Transverse colon (tissue), 4 donors: ENCODE measurements at regions not wholly inside any gene's neighbourhood (a gene's known extent, or its start where the extent isn't known, plus 50 kb on each side); places are given as distances from the start of the nearest gene placed in this dataset.
"Not testable (repeated sequence)": the region's sequence is repeated elsewhere in the genome, so short reads cannot be mapped to it uniquely, and the experiment has no call there.

Experiments
- DNase-seq: peaks from one replicate; pipeline ENCODE4 v3.0.0-alpha.2; 2019
- H3K27ac ChIP-seq, 4 donors: fragments of 200-600 bp; sonication (generic); 2 replicates each; pipeline ENCODE4 v1.5.1; 2016 to 2018; ENCODE audit warnings: inconsistent platforms in 4 of 4
- H3K27me3 ChIP-seq: fragments of 200-600 bp; sonication (generic); 2 replicates; pipeline ENCODE4 v1.5.1; 2017; ENCODE audit warnings: inconsistent platforms
- H3K36me3 ChIP-seq, 4 donors: fragments of 200-600 bp; sonication (generic); 2 replicates each; pipeline ENCODE4 v1.5.1; 2017 to 2019; ENCODE audit warnings: inconsistent platforms in 4 of 4
- H3K4me1 ChIP-seq, 4 donors: fragments of 200-600 bp; sonication (generic); 2 replicates each; pipeline ENCODE4 v1.5.1; 2017 to 2020; ENCODE audit warnings: inconsistent platforms in 4 of 4
- H3K4me3 ChIP-seq, 4 donors: fragments of 200-600 bp; sonication (generic); 1 replicate in 1 of 4; 2 replicates in 3 of 4; pipeline versions ENCODE4 v1.5.1 to v1.6.1; 2017 to 2019; ENCODE audit warnings: inconsistent platforms in 4 of 4
- H3K9me3 ChIP-seq, 2 donors: fragments of 200-600 bp; sonication (generic); 2 replicates each; pipeline ENCODE4 v1.5.1; 2017 to 2019; ENCODE audit warnings: inconsistent platforms in 2 of 2
- CTCF ChIP-seq, 5 experiments: fragments of 200-600 bp in 3 of 5; fragments of 450-650 bp in 2 of 5; sonication (generic) in 3 of 5; IDR thresholded peaks; 1 replicate in 2 of 5; 2 replicates in 3 of 5; pipeline ENCODE4 v1.5.1; 2016 to 2017; ENCODE audit warnings: antibody characterized with exemption in 5 of 5, inconsistent platforms in 3 of 5, mild to moderate bottlenecking in 2 of 5, moderate library complexity in 1 of 5
- EP300 ChIP-seq: sonication (generic); formaldehyde crosslinking; IDR thresholded peaks from one replicate; pipeline ENCODE4 v1.6.1; 2017; ENCODE audit warnings: antibody characterized with exemption, low read depth
- POLR2A ChIP-seq: fragments of 450-650 bp; IDR thresholded peaks from one replicate; pipeline ENCODE4 v1.6.1; 2016; ENCODE audit warnings: antibody characterized with exemption, mild to moderate bottlenecking, moderate library complexity
- POLR2AphosphoS5 ChIP-seq, 3 donors: sonication (generic); formaldehyde crosslinking; IDR thresholded peaks; one replicate each; pipeline ENCODE4 v1.6.1; 2016; ENCODE audit warnings: antibody characterized with exemption in 3 of 3
- WGBS, 2 donors: methylation state at CpG; one replicate each; pipeline ENCODE4 v1.1.5; 2018; ENCODE audit warnings: low coverage in 1 of 2; 5-methylcytosine and 5-hydroxymethylcytosine counted together
- in situ Hi-C, 4 donors: fragments of 200-750 bp; cut with MboI; loops; one replicate each; pipeline versions ENCODE4 v1.15.0 to v1.15.1; 2017; ENCODE audit warnings: low sequenced_read_pairs in 3 of 4, low pct_ligation_motif_present in 1 of 4, low pct_unique_long_range_greater_than_20kb in 1 of 4
- intact Hi-C: fragments of 100-400 bp; cut with DNase I; formaldehyde crosslinking; loops from one replicate; pipeline ENCODE4 v1.15.1; 2023; ENCODE audit warnings: low total_unique reads

- in situ Hi-C loops: no loop called here
- peak overlapping the region; percentile 38 to 70 (median 50) for H3K27ac ChIP-seq
- 51 to 67% methylated on average over 2 of the region's 2 CpGs for WGBS, 2 donors
- peaks cover 0 to 8% (median 0%) of the 10 kb centered on the region in 4 donors for H3K4me1 ChIP-seq
- intact Hi-C loops: no loop called here
- no peak overlapping the region for H3K4me3 ChIP-seq
- no peaks in the 10 kb centered on the region for H3K9me3 ChIP-seq
- TF ChIP-seq CTCF (IDR thresholded peaks at IDR 0.05): no peak
- no peak for TF ChIP-seq POLR2A
- TF ChIP-seq POLR2AphosphoS5 (IDR thresholded peaks at IDR 0.05): peak in 2 of 3 donors; percentile 26 to 50
- TF ChIP-seq EP300: no peak
- no peaks in the 10 kb centered on the region for H3K36me3 ChIP-seq
- DNase-seq: no peak
- H3K27me3 ChIP-seq: no peaks in the 10 kb centered on the region
Measured at GRCh38 chr16:14015948-14016347, 55.2 kb upstream of the MRTFB start.

- H3K27ac ChIP-seq: peak overlapping the region; percentile 38 to 57 (median 44)
- in situ Hi-C loops, DNase-seq, H3K36me3 ChIP-seq, intact Hi-C loops, H3K4me1 ChIP-seq, H3K9me3 ChIP-seq, H3K27me3 ChIP-seq, H3K4me3 ChIP-seq: not testable (repeated sequence)
- 88 to 97% methylated on average over 4 to 15 of the region's 15 CpGs for WGBS, 2 donors
Measured at GRCh38 chr16:14016362-14016761, 54.8 kb upstream of the MRTFB start.

GRCh38 chr16:14017886-14018285, 53.2 kb upstream of the MRTFB start:
- H3K4me1 ChIP-seq: peaks cover 0 to 7% (median 0%) of the 10 kb centered on the region in 4 donors
- H3K9me3 ChIP-seq: no peaks in the 10 kb centered on the region
- H3K4me3 ChIP-seq: no peak overlapping the region
- TF ChIP-seq POLR2AphosphoS5 (IDR thresholded peaks at IDR 0.05) (no peak), CTCF (IDR thresholded peaks at IDR 0.05) (no peak), POLR2A (no peak), EP300 (no peak)
- intact Hi-C loops: no loop called here
- no peak for DNase-seq
- no peaks in the 10 kb centered on the region for H3K27me3 ChIP-seq
- no peak overlapping the region for H3K27ac ChIP-seq
- H3K36me3 ChIP-seq: no peaks in the 10 kb centered on the region
- in situ Hi-C loops: no loop called here
- WGBS, 2 donors: 60 to 66% methylated on average over 1 to 2 of the region's 2 CpGs

- intact Hi-C loops: no loop called here
- no peak overlapping the region for H3K4me3 ChIP-seq
- no peaks in the 10 kb centered on the region for H3K9me3 ChIP-seq
- TF ChIP-seq POLR2A: no peak
- TF ChIP-seq EP300: no peak
- no peak for TF ChIP-seq CTCF (IDR thresholded peaks at IDR 0.05)
- no peak for TF ChIP-seq POLR2AphosphoS5 (IDR thresholded peaks at IDR 0.05)
- no peaks in the 10 kb centered on the region for H3K27me3 ChIP-seq
- in situ Hi-C loops: no loop called here
- peaks cover 0 to 5% (median 0%) of the 10 kb centered on the region in 4 donors for H3K4me1 ChIP-seq
- no peak for DNase-seq
- H3K27ac ChIP-seq: no peak overlapping the region
- no peaks in the 10 kb centered on the region for H3K36me3 ChIP-seq
- 86 to 90% methylated on average over 2 to 4 of the region's 4 CpGs for WGBS, 2 donors
Measured at GRCh38 chr16:14018851-14019250, 52.3 kb upstream of the MRTFB start.

- WGBS, 2 donors: 72% methylated on average over 2 of the region's 2 CpGs; no CpG with 5 or more reads in 1 of the 2 donors
- TF ChIP-seq POLR2AphosphoS5 (IDR thresholded peaks at IDR 0.05) (no peak), EP300 (no peak), CTCF (IDR thresholded peaks at IDR 0.05) (no peak), POLR2A (no peak)
- in situ Hi-C loops (no loop called here), intact Hi-C loops (no loop called here)
- Histone ChIP-seq H3K9me3 (no peaks in the 10 kb centered on the region), H3K27me3 (no peaks in the 10 kb centered on the region), H3K4me1 (peaks cover 0 to 4% (median 0%) of the 10 kb centered on the region in 4 donors), H3K4me3 (no peak overlapping the region), H3K27ac (no peak overlapping the region), H3K36me3 (no peaks in the 10 kb centered on the region)
- no peak for DNase-seq
Measured at GRCh38 chr16:14020141-14020540, 51.0 kb upstream of the MRTFB start.
